OCI-LY3 (cell line): ENCODE measurements at regions not wholly inside any gene's neighbourhood (a gene's known extent, or its start where the extent isn't known, plus 50 kb on each side); places are given as distances from the start of the nearest gene placed in this dataset.

ENCODE experiments used
- H2AFZ ChIP-seq: fragments of 200-600, 300-600 bp; shearing (Covaris generic); 2 replicates; pipeline ENCODE4 v1.6.0; 2014; ENCODE audit warnings: antibody characterized with exemption, low read depth, low read length
- H3K27ac ChIP-seq: fragments of 200-600, 300-600 bp; sonication (generic); 2 replicates; pipeline ENCODE4 v1.5.1; 2014; ENCODE audit warnings: mild to moderate bottlenecking, low read length, moderate library complexity, mixed read lengths
- H3K27me3 ChIP-seq: fragments of 200-600, 300-600 bp; sonication (generic); 2 replicates; pipeline ENCODE4 v1.6.1; 2014; ENCODE audit warnings: low read depth, low read length, mixed read lengths
- H3K36me3 ChIP-seq: fragments of 200-600, 300-600 bp; sonication (generic); replicated peaks from 2 replicates; pipeline ENCODE3; 2014; ENCODE audit warnings: low read depth, low read length, mixed read lengths
- H3K4me1 ChIP-seq: fragments of 300-600, 200-600 bp; sonication (generic); 2 replicates; pipeline ENCODE4 v1.6.1; 2014; ENCODE audit warnings: low read length, mixed read lengths
- H3K4me2 ChIP-seq: fragments of 200-600, 300-600 bp; sonication (generic); 2 replicates; pipeline ENCODE4 v1.6.1; 2014; ENCODE audit warnings: low read length, mixed read lengths
- H3K4me3 ChIP-seq: fragments of 300-600, 200-600 bp; sonication (generic); 2 replicates; pipeline ENCODE4 v1.5.1; 2014; ENCODE audit warnings: antibody characterized with exemption, mild to moderate bottlenecking, low read length, moderate library complexity
- H3K79me2 ChIP-seq: fragments of 300-600, 200-600 bp; shearing (Covaris generic); 2 replicates; pipeline ENCODE4 v1.6.1; 2014; ENCODE audit warnings: mild to moderate bottlenecking, low read length, mixed read lengths
- H3K9ac ChIP-seq: fragments of 300-600, 200-600 bp; shearing (Covaris generic); 2 replicates; pipeline ENCODE4 v1.6.0; 2014; ENCODE audit warnings: mild to moderate bottlenecking, low read length, moderate library complexity
- H3K9me3 ChIP-seq: fragments of 200-600, 300-600 bp; shearing (Covaris generic); 2 replicates; pipeline ENCODE4 v1.6.1; 2014; ENCODE audit warnings: low read length, mixed read lengths; ENCODE audit not compliant: insufficient read depth
- H4K20me1 ChIP-seq: fragments of 200-600, 300-600 bp; sonication (generic); 2 replicates; pipeline ENCODE4 v1.6.1; 2016; ENCODE audit warnings: low read length, mixed read lengths; ENCODE audit not compliant: insufficient read depth
- EZH2phosphoT487 ChIP-seq: fragments of 200-600 bp; shearing (Covaris generic); IDR thresholded peaks from 2 replicates; pipeline ENCODE4 v1.6.1; 2018; ENCODE audit warnings: antibody characterized with exemption, mixed run types, low read depth
- TF ChIP-seq, protein P1 (sequence below): fragments of 200-600, 300-600 bp; sonication (generic); IDR thresholded peaks from 2 replicates; pipeline ENCODE4 v1.5.1; 2014; ENCODE audit warnings: antibody characterized with exemption, low read length, low read depth

DNA sequence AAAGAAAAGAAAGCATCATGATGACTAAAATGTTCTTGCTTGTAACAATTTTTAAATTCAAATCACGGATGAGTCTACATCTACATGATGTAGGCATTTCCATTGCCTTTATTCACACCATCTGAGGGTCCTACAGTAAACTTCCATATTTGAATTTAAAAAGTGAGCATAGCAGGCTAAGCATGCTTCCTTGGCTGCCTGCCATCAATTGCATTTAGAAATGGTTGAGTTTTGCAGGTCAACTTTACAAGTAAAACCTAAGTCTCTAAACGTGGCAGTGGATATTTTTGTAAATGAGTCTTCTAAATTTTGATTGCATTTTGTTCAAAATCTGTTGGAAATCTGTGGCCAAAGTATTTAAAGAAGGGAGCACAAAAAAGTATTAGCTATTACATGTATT is 136.5 kb upstream of the PTCH1 start:
- no peaks in the 10 kb centered on the region for H3K4me1 ChIP-seq
- H3K36me3 ChIP-seq: no peaks in the 10 kb centered on the region
- H3K27ac ChIP-seq: no peak overlapping the region
- H2AFZ ChIP-seq: no peak overlapping the region
- no peaks in the 10 kb centered on the region for H3K9me3 ChIP-seq
- TF ChIP-seq, protein P1, sequence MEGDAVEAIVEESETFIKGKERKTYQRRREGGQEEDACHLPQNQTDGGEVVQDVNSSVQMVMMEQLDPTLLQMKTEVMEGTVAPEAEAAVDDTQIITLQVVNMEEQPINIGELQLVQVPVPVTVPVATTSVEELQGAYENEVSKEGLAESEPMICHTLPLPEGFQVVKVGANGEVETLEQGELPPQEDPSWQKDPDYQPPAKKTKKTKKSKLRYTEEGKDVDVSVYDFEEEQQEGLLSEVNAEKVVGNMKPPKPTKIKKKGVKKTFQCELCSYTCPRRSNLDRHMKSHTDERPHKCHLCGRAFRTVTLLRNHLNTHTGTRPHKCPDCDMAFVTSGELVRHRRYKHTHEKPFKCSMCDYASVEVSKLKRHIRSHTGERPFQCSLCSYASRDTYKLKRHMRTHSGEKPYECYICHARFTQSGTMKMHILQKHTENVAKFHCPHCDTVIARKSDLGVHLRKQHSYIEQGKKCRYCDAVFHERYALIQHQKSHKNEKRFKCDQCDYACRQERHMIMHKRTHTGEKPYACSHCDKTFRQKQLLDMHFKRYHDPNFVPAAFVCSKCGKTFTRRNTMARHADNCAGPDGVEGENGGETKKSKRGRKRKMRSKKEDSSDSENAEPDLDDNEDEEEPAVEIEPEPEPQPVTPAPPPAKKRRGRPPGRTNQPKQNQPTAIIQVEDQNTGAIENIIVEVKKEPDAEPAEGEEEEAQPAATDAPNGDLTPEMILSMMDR: no peak
- TF ChIP-seq EZH2phosphoT487: no peak
- H3K4me2 ChIP-seq: no peak overlapping the region
- no peak overlapping the region for H3K4me3 ChIP-seq
- no peak overlapping the region for H3K9ac ChIP-seq
- no peaks in the 10 kb centered on the region for H4K20me1 ChIP-seq
- no peaks in the 10 kb centered on the region for H3K79me2 ChIP-seq
- H3K27me3 ChIP-seq: 0 out of 2 replicates have a peak, but pooled peaks cover 3% of the 10 kb centered on the region

DNA sequence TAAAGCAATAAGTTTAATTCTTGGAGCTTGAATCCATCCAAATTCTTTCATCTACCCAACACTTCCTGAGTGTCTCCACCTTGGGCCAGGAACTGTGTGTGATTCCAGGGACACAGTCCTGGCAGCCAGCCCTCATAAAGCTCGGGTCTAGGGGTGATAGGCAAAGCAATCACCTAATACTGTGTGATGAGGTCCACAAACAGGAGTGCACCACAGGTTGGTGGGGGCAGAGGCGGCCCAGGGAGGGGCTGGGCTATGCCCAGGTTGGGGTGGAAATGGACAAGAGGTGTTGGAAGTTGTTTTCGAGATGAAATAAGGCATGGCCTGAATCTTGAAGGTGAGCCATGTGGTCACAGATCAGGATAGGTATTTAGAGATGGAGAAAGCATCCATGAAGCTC is 133.9 kb upstream of the PTCH1 start:
- Histone ChIP-seq H3K9ac (no peak overlapping the region), H3K4me1 (no peaks in the 10 kb centered on the region), H3K79me2 (no peaks in the 10 kb centered on the region), H3K4me2 (no peak overlapping the region), H3K36me3 (no peaks in the 10 kb centered on the region), H3K27me3 (no peaks in the 10 kb centered on the region), H3K4me3 (no peak overlapping the region), H3K27ac (no peak overlapping the region), H4K20me1 (no peaks in the 10 kb centered on the region), H2AFZ (no peak overlapping the region), H3K9me3 (no peaks in the 10 kb centered on the region)
- TF ChIP-seq, protein P1: no peak
- TF ChIP-seq EZH2phosphoT487: no peak

DNA sequence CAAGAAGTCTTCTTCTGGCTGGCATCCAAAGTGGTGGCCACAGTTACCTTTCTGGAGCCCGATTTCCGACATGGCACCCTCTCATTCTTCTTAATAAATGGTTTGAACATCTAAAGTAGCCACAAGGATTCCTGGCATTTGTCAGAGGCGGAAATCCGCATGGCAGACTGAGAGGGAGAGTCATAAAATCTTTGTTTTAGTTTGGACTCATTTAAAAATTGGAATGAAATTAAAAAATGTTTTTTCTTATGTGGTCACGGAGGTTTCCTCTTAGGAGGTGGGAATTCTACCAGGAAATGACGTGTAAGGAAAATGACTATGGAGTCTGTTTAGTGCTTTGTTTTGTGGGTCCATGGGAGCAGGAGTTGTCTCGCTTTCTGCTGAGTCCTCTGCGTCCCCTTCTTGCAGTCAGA is 133.0 kb upstream of the PTCH1 start:
- no peak overlapping the region for H3K4me3 ChIP-seq
- H3K79me2 ChIP-seq: no peaks in the 10 kb centered on the region
- H2AFZ ChIP-seq: no peak overlapping the region
- no peaks in the 10 kb centered on the region for H3K4me1 ChIP-seq
- no peaks in the 10 kb centered on the region for H4K20me1 ChIP-seq
- no peak overlapping the region for H3K9ac ChIP-seq
- H3K9me3 ChIP-seq: no peaks in the 10 kb centered on the region
- H3K4me2 ChIP-seq: no peak overlapping the region
- no peaks in the 10 kb centered on the region for H3K27me3 ChIP-seq
- no peak for TF ChIP-seq EZH2phosphoT487
- TF ChIP-seq, protein P1: no peak
- no peaks in the 10 kb centered on the region for H3K36me3 ChIP-seq
- no peak overlapping the region for H3K27ac ChIP-seq

DNA sequence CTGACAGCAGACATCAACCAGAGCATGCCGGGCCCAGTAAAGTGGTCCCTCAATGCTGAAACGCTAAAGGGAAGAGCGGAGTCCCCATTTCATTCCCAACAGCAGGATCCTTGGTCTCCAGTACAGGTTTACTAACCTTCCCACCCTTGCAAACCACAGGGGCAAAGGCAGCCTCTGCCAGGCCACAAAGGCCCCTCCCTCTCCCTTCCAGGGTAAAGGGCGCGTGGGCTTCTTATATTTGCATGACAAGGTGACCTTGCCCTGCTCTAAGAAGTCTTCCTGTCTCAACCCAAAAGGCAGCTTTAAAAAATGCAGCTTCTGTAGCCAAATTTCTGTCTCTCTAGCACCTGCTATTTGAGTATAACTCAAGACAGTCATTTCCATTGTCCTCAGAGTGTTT is 131.5 kb upstream of the PTCH1 start:
- TF ChIP-seq, protein P1: no peak
- no peak for TF ChIP-seq EZH2phosphoT487
- no peaks in the 10 kb centered on the region for H3K9me3 ChIP-seq
- no peaks in the 10 kb centered on the region for H4K20me1 ChIP-seq
- no peak overlapping the region for H3K4me2 ChIP-seq
- H3K79me2 ChIP-seq: no peaks in the 10 kb centered on the region
- no peaks in the 10 kb centered on the region for H3K4me1 ChIP-seq
- no peaks in the 10 kb centered on the region for H3K36me3 ChIP-seq
- H3K4me3 ChIP-seq: no peak overlapping the region
- H2AFZ ChIP-seq: no peak overlapping the region
- no peaks in the 10 kb centered on the region for H3K27me3 ChIP-seq
- no peak overlapping the region for H3K27ac ChIP-seq
- H3K9ac ChIP-seq: no peak overlapping the region
